ENCODE measurements at regions not wholly inside any gene's neighbourhood (a gene's known extent, or its start where the extent isn't known, plus 50 kb on each side); places are given as distances from the start of the nearest gene placed in this dataset.

GRCh38 chr4:115790812-115791211, 677.4 kb upstream of the NDST4 start:
- WGBS (ENCODE audit: insufficient coverage) = no CpG with 5 or more reads among the region's 2 CpGs
- DNase-seq = no peak
- H3K4me1 Mint-ChIP-seq = no peaks in the 10 kb centered on the region
- no peaks in the 10 kb centered on the region for H3K36me3 Mint-ChIP-seq
- no peak overlapping the region for H3K27ac Mint-ChIP-seq
- no peaks in the 10 kb centered on the region for H3K4me1 ChIP-seq (ENCODE audit: control insufficient read depth in 1 of 2, insufficient read depth in 2 of 2, low read length in 2 of 2)
- H3K79me2 ChIP-seq (ENCODE audit: insufficient read depth, low read length) = no peaks in the 10 kb centered on the region
- no peak overlapping the region for H3K4me3 Mint-ChIP-seq
- no peak overlapping the region for H3K4me2 ChIP-seq (replicated peaks; ENCODE audit: extremely low read depth, low read length, poor library complexity, severe bottlenecking)
- H2AFZ ChIP-seq (ENCODE audit: insufficient read depth, low read depth, low read length, poor library complexity, severe bottlenecking) = no peak overlapping the region
- H3K27ac ChIP-seq (ENCODE audit: low read depth in 1 of 2, low read length in 2 of 2) = no peak overlapping the region
- H3K27me3 ChIP-seq (ENCODE audit: control insufficient read depth in 2 of 2, insufficient read depth in 2 of 2, low read length in 2 of 2) = peaks cover 0 to 2% of the 10 kb centered on the region in 2 donors
- intact Hi-C loops (cut with micrococcal nuclease) = no loop called here
- H3K9me3 ChIP-seq (replicated peaks in 1 of 2; ENCODE audit: control insufficient read depth in 1 of 2, insufficient read depth in 1 of 2, low read length in 2 of 2) = no peaks in the 10 kb centered on the region
- no peak overlapping the region for H3K9ac ChIP-seq (ENCODE audit: insufficient read depth, low read length, poor library complexity, severe bottlenecking)
- H3K27me3 Mint-ChIP-seq (ENCODE audit: low read depth in 3 of 3) = peaks cover 0 to 5% (median 2%) of the 10 kb centered on the region in 3 donors
- no peak for TF ChIP-seq CTCF (IDR thresholded peaks at IDR 0.05)
- no peaks in the 10 kb centered on the region for H4K20me1 ChIP-seq (ENCODE audit: insufficient read depth, low read length)
- H3K9me3 Mint-ChIP-seq = no peaks in the 10 kb centered on the region
- no peaks in the 10 kb centered on the region for H3K36me3 ChIP-seq (replicated peaks in 1 of 2; ENCODE audit: control insufficient read depth in 1 of 2, insufficient read depth in 2 of 2, low read length in 2 of 2)
- no peak overlapping the region for H3K4me3 ChIP-seq (replicated peaks in 1 of 3; ENCODE audit: low read depth in 2 of 3, low read length in 3 of 3)

GRCh38 chr4:115781528-115782146, 668.2 kb upstream of the NDST4 start:
- H2AFZ ChIP-seq (ENCODE audit: insufficient read depth, low read depth, low read length, poor library complexity, severe bottlenecking) = peak overlapping the region; percentile 6
- peaks cover 14% of the 10 kb centered on the region for H3K4me1 Mint-ChIP-seq
- no peaks in the 10 kb centered on the region for H4K20me1 ChIP-seq (ENCODE audit: insufficient read depth, low read length)
- no peaks in the 10 kb centered on the region for H3K9me3 Mint-ChIP-seq
- TF ChIP-seq CTCF (IDR thresholded peaks at IDR 0.05) = no peak
- no peaks in the 10 kb centered on the region for H3K79me2 ChIP-seq (ENCODE audit: insufficient read depth, low read length)
- H3K4me2 ChIP-seq (replicated peaks; ENCODE audit: extremely low read depth, low read length, poor library complexity, severe bottlenecking) = peak overlapping the region; percentile 54
- DNase-seq = peak in 1 of 3 donors; percentile 13
- H3K4me1 ChIP-seq (ENCODE audit: control insufficient read depth in 1 of 2, insufficient read depth in 2 of 2, low read length in 2 of 2) = peaks cover 0 to 11% of the 10 kb centered on the region in 2 donors
- intact Hi-C loops (cut with micrococcal nuclease) = no loop called here
- peaks cover 0 to 7% (median 5%) of the 10 kb centered on the region in 3 donors for H3K27me3 Mint-ChIP-seq (ENCODE audit: low read depth in 3 of 3)
- peak overlapping the region in 1 of 2 donors; percentile 66 for H3K4me3 Mint-ChIP-seq
- no peak overlapping the region for H3K9ac ChIP-seq (ENCODE audit: insufficient read depth, low read length, poor library complexity, severe bottlenecking)
- no peak overlapping the region for H3K27ac Mint-ChIP-seq
- H3K27ac ChIP-seq (ENCODE audit: low read depth in 1 of 2, low read length in 2 of 2) = no peak overlapping the region
- H3K36me3 Mint-ChIP-seq = no peaks in the 10 kb centered on the region
- H3K36me3 ChIP-seq (replicated peaks in 1 of 2; ENCODE audit: control insufficient read depth in 1 of 2, insufficient read depth in 2 of 2, low read length in 2 of 2) = no peaks in the 10 kb centered on the region
- peak overlapping the region in 2 of 3 experiments; percentile 13 to 41 for H3K4me3 ChIP-seq (replicated peaks in 1 of 3; ENCODE audit: low read depth in 2 of 3, low read length in 3 of 3)
- no peaks in the 10 kb centered on the region for H3K9me3 ChIP-seq (replicated peaks in 1 of 2; ENCODE audit: control insufficient read depth in 1 of 2, insufficient read depth in 1 of 2, low read length in 2 of 2)
- H3K27me3 ChIP-seq (ENCODE audit: control insufficient read depth in 2 of 2, insufficient read depth in 2 of 2, low read length in 2 of 2) = no peaks in the 10 kb centered on the region
- WGBS (ENCODE audit: insufficient coverage) = 0% methylated on average over 5 of the region's 10 CpGs

Measured in CD14-positive monocyte (primary cell).